ENCODE measurements at regions not wholly inside any gene's neighbourhood (a gene's known extent, or its start where the extent isn't known, plus 50 kb on each side); places are given as distances from the start of the nearest gene placed in this dataset.

GRCh38 chr17:13749166-13749890, 147.6 kb upstream of the HS3ST3A1 start:
- no peak for TF ChIP-seq CTCF (conservative IDR thresholded peaks at IDR 0.05; ENCODE audit: low read depth, low read length)
- DNase-seq (ENCODE audit: low read depth): peak; percentile 18
- no peak overlapping the region for H3K4me3 ChIP-seq (ENCODE audit: low read depth, low read length)

GRCh38 chr17:13749891-13750235, 148.1 kb upstream of the HS3ST3A1 start:
- no peak overlapping the region for H3K4me3 ChIP-seq (ENCODE audit: low read depth, low read length)
- DNase-seq (ENCODE audit: low read depth): no peak
- TF ChIP-seq CTCF (conservative IDR thresholded peaks at IDR 0.05; ENCODE audit: low read depth, low read length): no peak

GRCh38 chr17:13750816-13751793, 149.4 kb upstream of the HS3ST3A1 start:
- DNase-seq (ENCODE audit: low read depth): no peak
- no peak overlapping the region for H3K4me3 ChIP-seq (ENCODE audit: low read depth, low read length)
- no peak for TF ChIP-seq CTCF (conservative IDR thresholded peaks at IDR 0.05; ENCODE audit: low read depth, low read length)

GRCh38 chr17:13753154-13753553, 151.4 kb upstream of the HS3ST3A1 start:
- TF ChIP-seq CTCF (conservative IDR thresholded peaks at IDR 0.05; ENCODE audit: low read depth, low read length): no peak
- H3K4me3 ChIP-seq (ENCODE audit: low read depth, low read length): no peak overlapping the region
- DNase-seq (ENCODE audit: low read depth): no peak

GRCh38 chr17:13753771-13754170, 152.0 kb upstream of the HS3ST3A1 start:
- TF ChIP-seq CTCF (conservative IDR thresholded peaks at IDR 0.05; ENCODE audit: low read depth, low read length): no peak
- no peak for DNase-seq (ENCODE audit: low read depth)

GRCh38 chr17:13755851-13756250, 154.1 kb upstream of the HS3ST3A1 start:
- no peak for TF ChIP-seq CTCF (conservative IDR thresholded peaks at IDR 0.05; ENCODE audit: low read depth, low read length)
- DNase-seq (ENCODE audit: low read depth): no peak
- no peak overlapping the region for H3K4me3 ChIP-seq (ENCODE audit: low read depth, low read length)

More at GRCh38 chr17:13753771-13754170, 152.0 kb upstream of the HS3ST3A1 start:
- H3K4me3 ChIP-seq (ENCODE audit: low read depth, low read length): no peak overlapping the region

Data from choroid plexus epithelial cell (primary cell).